ENCODE measurements at regions not wholly inside any gene's neighbourhood (a gene's known extent, or its start where the extent isn't known, plus 50 kb on each side); places are given as distances from the start of the nearest gene placed in this dataset.

DNA sequence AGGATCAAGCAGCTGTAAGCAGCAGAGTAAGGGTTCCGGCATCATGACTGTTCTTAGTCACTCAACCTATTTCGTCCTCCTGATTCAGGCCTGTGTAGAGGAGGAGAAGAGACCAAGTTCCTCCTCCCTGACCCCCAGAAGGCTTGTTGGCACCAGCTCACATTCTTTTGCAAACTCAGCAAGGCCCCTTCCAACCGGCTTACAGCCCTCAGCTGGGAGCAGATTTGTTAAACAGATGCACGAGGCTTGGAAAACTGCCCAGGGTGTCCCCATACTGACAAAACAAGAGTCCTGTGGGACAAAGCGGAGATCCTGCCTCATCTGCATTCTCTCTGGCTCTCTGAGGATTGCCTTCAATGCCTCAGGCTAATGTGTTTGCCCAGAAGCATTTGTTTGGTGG, 113.2 kb upstream of the SOX21 start:
- no peak overlapping the region for H3K4me3 ChIP-seq
- no peak overlapping the region for H3K9ac ChIP-seq
- TF ChIP-seq EZH2phosphoT487 (IDR thresholded peaks at IDR 0.05) = no peak
- H3K4me1 Mint-ChIP-seq = peaks cover 35% of the 10 kb centered on the region
- H3K9me3 Mint-ChIP-seq = no peaks in the 10 kb centered on the region
- no peaks in the 10 kb centered on the region for H3K79me2 ChIP-seq (ENCODE audit: low read depth)
- H3K27ac ChIP-seq = peak overlapping the region; percentile 84
- no peaks in the 10 kb centered on the region for H3K27me3 Mint-ChIP-seq (ENCODE audit: insufficient read depth, low read depth)
- H4K20me1 ChIP-seq (ENCODE audit: low read depth) = no peaks in the 10 kb centered on the region
- peaks cover 57% of the 10 kb centered on the region for H3K4me1 ChIP-seq
- peak overlapping the region; percentile 68 for H3K27ac Mint-ChIP-seq
- peak overlapping the region; percentile 64 for H3K4me2 ChIP-seq
- H3K4me3 Mint-ChIP-seq = no peak overlapping the region
- no peak overlapping the region for H2AFZ ChIP-seq (replicated peaks)
- peaks cover 65% of the 10 kb centered on the region for H3F3A ChIP-seq (ENCODE audit: low read depth)
- H3K36me3 Mint-ChIP-seq = no peaks in the 10 kb centered on the region
- no peaks in the 10 kb centered on the region for H3K9me3 ChIP-seq (ENCODE audit: low read depth)
- DNase-seq (ENCODE audit: low spot score) = peak; percentile 92
- no peaks in the 10 kb centered on the region for H3K27me3 ChIP-seq
- H3K36me3 ChIP-seq = no peaks in the 10 kb centered on the region

- no peak overlapping the region for H3K4me3 Mint-ChIP-seq
- Histone ChIP-seq H4K20me1 (ENCODE audit: low read depth) (no peaks in the 10 kb centered on the region), H3K36me3 (no peaks in the 10 kb centered on the region), H3K9ac (no peak overlapping the region), H3K79me2 (ENCODE audit: low read depth) (no peaks in the 10 kb centered on the region), H3K27me3 (no peaks in the 10 kb centered on the region), H3K27ac (peak overlapping the region; percentile 84), H2AFZ (replicated peaks) (no peak overlapping the region), H3K4me1 (peaks cover 48% of the 10 kb centered on the region), H3K4me2 (peak overlapping the region; percentile 64), H3K4me3 (no peak overlapping the region), H3F3A (ENCODE audit: low read depth) (peaks cover 56% of the 10 kb centered on the region), H3K9me3 (ENCODE audit: low read depth) (no peaks in the 10 kb centered on the region)
- TF ChIP-seq EZH2 (IDR thresholded peaks at IDR 0.05) (no peak), EZH2phosphoT487 (IDR thresholded peaks at IDR 0.05) (no peak)
- TF ChIP-seq, protein P1, sequence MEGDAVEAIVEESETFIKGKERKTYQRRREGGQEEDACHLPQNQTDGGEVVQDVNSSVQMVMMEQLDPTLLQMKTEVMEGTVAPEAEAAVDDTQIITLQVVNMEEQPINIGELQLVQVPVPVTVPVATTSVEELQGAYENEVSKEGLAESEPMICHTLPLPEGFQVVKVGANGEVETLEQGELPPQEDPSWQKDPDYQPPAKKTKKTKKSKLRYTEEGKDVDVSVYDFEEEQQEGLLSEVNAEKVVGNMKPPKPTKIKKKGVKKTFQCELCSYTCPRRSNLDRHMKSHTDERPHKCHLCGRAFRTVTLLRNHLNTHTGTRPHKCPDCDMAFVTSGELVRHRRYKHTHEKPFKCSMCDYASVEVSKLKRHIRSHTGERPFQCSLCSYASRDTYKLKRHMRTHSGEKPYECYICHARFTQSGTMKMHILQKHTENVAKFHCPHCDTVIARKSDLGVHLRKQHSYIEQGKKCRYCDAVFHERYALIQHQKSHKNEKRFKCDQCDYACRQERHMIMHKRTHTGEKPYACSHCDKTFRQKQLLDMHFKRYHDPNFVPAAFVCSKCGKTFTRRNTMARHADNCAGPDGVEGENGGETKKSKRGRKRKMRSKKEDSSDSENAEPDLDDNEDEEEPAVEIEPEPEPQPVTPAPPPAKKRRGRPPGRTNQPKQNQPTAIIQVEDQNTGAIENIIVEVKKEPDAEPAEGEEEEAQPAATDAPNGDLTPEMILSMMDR (IDR thresholded peaks at IDR 0.05) = no peak
- H3K36me3 Mint-ChIP-seq = no peaks in the 10 kb centered on the region
- peaks cover 27% of the 10 kb centered on the region for H3K4me1 Mint-ChIP-seq
- H3K27ac Mint-ChIP-seq = peak overlapping the region; percentile 48
- H3K9me3 Mint-ChIP-seq = no peaks in the 10 kb centered on the region
- no peaks in the 10 kb centered on the region for H3K27me3 Mint-ChIP-seq (ENCODE audit: insufficient read depth, low read depth)
- DNase-seq (ENCODE audit: low spot score) = no peak
Measured at GRCh38 chr13:94824601-94825000, 112.3 kb upstream of the SOX21 start.

- no peak overlapping the region for H3K27ac Mint-ChIP-seq
- H3K27me3 Mint-ChIP-seq (ENCODE audit: insufficient read depth, low read depth) = no peaks in the 10 kb centered on the region
- Histone ChIP-seq H3K4me3 (no peak overlapping the region), H3F3A (ENCODE audit: low read depth) (peaks cover 34% of the 10 kb centered on the region), H3K4me2 (no peak overlapping the region), H3K9me3 (ENCODE audit: low read depth) (no peaks in the 10 kb centered on the region), H3K36me3 (no peaks in the 10 kb centered on the region), H3K79me2 (ENCODE audit: low read depth) (no peaks in the 10 kb centered on the region), H4K20me1 (ENCODE audit: low read depth) (no peaks in the 10 kb centered on the region), H3K27ac (no peak overlapping the region), H3K9ac (no peak overlapping the region), H3K4me1 (peaks cover 25% of the 10 kb centered on the region), H2AFZ (replicated peaks) (no peak overlapping the region), H3K27me3 (no peaks in the 10 kb centered on the region)
- no peak for DNase-seq (ENCODE audit: low spot score)
- H3K4me1 Mint-ChIP-seq = peaks cover 11% of the 10 kb centered on the region
- TF ChIP-seq EZH2 (IDR thresholded peaks at IDR 0.05) (no peak), EZH2phosphoT487 (IDR thresholded peaks at IDR 0.05) (no peak)
- TF ChIP-seq, protein P1 (IDR thresholded peaks at IDR 0.05) = no peak
- no peaks in the 10 kb centered on the region for H3K9me3 Mint-ChIP-seq
- no peak overlapping the region for H3K4me3 Mint-ChIP-seq
- H3K36me3 Mint-ChIP-seq = no peaks in the 10 kb centered on the region
Measured at GRCh38 chr13:94822356-94822755, 110.0 kb upstream of the SOX21 start.

GRCh38 chr13:94816256-94816655, 103.9 kb upstream of the SOX21 start:
- no peaks in the 10 kb centered on the region for H3F3A ChIP-seq (ENCODE audit: low read depth)
- peaks cover 2% of the 10 kb centered on the region for H3K27me3 Mint-ChIP-seq (ENCODE audit: insufficient read depth, low read depth)
- no peak overlapping the region for H3K4me3 ChIP-seq
- no peaks in the 10 kb centered on the region for H3K9me3 Mint-ChIP-seq
- no peak overlapping the region for H3K4me2 ChIP-seq
- H3K27ac Mint-ChIP-seq = no peak overlapping the region
- no peak overlapping the region for H3K4me3 Mint-ChIP-seq
- no peak overlapping the region for H3K9ac ChIP-seq
- no peak overlapping the region for H3K27ac ChIP-seq
- no peaks in the 10 kb centered on the region for H3K27me3 ChIP-seq
- H4K20me1 ChIP-seq (ENCODE audit: low read depth) = no peaks in the 10 kb centered on the region
- peaks cover 10% of the 10 kb centered on the region for H3K4me1 ChIP-seq
- H2AFZ ChIP-seq (replicated peaks) = no peak overlapping the region
- no peaks in the 10 kb centered on the region for H3K4me1 Mint-ChIP-seq
- H3K36me3 ChIP-seq = no peaks in the 10 kb centered on the region
- DNase-seq (ENCODE audit: low spot score) = no peak
- no peaks in the 10 kb centered on the region for H3K36me3 Mint-ChIP-seq
- no peaks in the 10 kb centered on the region for H3K79me2 ChIP-seq (ENCODE audit: low read depth)
- no peaks in the 10 kb centered on the region for H3K9me3 ChIP-seq (ENCODE audit: low read depth)
- TF ChIP-seq, protein P1 (IDR thresholded peaks at IDR 0.05) = no peak
- TF ChIP-seq EZH2phosphoT487 (IDR thresholded peaks at IDR 0.05) = no peak
- no peak for TF ChIP-seq EZH2 (IDR thresholded peaks at IDR 0.05)

Measured in neural progenitor cell (in vitro differentiated cells).